ENCODE measurements at regions not wholly inside any gene's neighbourhood (a gene's known extent, or its start where the extent isn't known, plus 50 kb on each side); places are given as distances from the start of the nearest gene placed in this dataset.

DNA sequence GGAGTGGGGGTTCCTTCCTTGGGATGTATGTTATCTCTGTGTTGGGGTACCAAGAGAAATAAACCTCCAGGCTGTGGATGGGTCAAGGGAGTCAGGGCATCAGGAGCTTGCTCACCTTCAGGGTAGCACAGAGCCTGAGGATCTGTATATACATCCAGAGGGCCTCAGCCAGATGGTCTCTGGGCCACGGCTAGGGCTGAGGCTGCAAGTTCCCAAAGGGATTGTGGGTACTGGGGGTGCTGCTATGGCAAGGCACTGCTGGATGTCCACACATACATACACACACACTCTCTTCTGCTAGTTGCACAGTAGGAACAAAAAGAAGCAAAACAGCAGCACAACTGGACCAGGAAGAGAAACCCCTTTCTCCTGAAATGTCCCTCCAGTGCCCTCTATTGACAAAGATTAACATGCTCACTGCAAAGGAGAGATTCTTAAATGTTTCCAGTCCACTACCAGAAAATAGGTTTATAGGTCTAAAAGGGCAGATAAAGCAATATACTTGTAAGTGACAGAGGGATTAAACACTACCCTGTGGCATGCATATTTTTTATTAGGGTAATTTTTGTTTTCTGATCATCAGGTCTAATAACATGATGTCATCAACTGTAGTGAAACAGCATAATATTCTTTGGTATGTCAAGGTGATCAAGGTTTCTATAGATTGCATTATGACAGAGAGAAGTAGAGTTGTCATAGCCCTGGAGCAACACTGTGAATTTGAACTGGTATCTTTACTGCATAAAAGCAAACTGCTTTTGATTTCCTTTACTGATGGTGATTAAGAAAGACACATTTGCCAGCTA, 56.3 kb upstream of the KCNN2 start:
- no peak overlapping the region for H3K4me3 ChIP-seq (ENCODE audit: low read depth, low read length)
- no peaks in the 10 kb centered on the region for H3K36me3 ChIP-seq (ENCODE audit: control insufficient read depth, insufficient read depth, low read length)
- peak; percentile 1 to 30 for TF ChIP-seq CTCF (IDR thresholded peaks at IDR 0.05; ENCODE audit: insufficient read depth in 1 of 2, low read depth in 1 of 2, low read length in 1 of 2, severe bottlenecking in 1 of 2, unreplicated experiment in 1 of 2)
- POLR2A ChIA-PET = no interaction called here
- Mint-ChIP-seq H3K36me3 (ENCODE audit: insufficient read depth, unreplicated experiment) (no peaks in the 10 kb centered on the region), H3K4me1 (ENCODE audit: low read depth, unreplicated experiment) (no peaks in the 10 kb centered on the region), H3K27me3 (ENCODE audit: insufficient read depth, unreplicated experiment) (peaks cover 6% of the 10 kb centered on the region), H3K27ac (ENCODE audit: unreplicated experiment) (no peak overlapping the region), H3K4me3 (ENCODE audit: unreplicated experiment) (no peak overlapping the region), H3K9me3 (ENCODE audit: unreplicated experiment) (no peaks in the 10 kb centered on the region)
- BruUV-seq (replicated peaks) = no TSS peak
- intact Hi-C loops (cut with micrococcal nuclease; ENCODE audit: unreplicated experiment) = loop anchor here (1.0 kb wide), 4 partner anchors 204 to 693 kb away; no protein-coding TSS in a partner anchor
- DNase-seq = peak in 1 of 2 experiments; percentile 2
- H3K4me1 ChIP-seq = no peaks in the 10 kb centered on the region
- CTCF ChIA-PET = no interaction called here
- no peaks in the 10 kb centered on the region for H3K9me3 ChIP-seq
- no peaks in the 10 kb centered on the region for H3K27me3 ChIP-seq (replicated peaks; ENCODE audit: control insufficient read depth, insufficient read depth, low read length)

- Mint-ChIP-seq H3K27ac (ENCODE audit: unreplicated experiment) (no peak overlapping the region), H3K27me3 (ENCODE audit: insufficient read depth, unreplicated experiment) (peaks cover 3% of the 10 kb centered on the region), H3K36me3 (ENCODE audit: insufficient read depth, unreplicated experiment) (no peaks in the 10 kb centered on the region), H3K9me3 (ENCODE audit: unreplicated experiment) (no peaks in the 10 kb centered on the region), H3K4me3 (ENCODE audit: unreplicated experiment) (no peak overlapping the region), H3K4me1 (ENCODE audit: low read depth, unreplicated experiment) (no peaks in the 10 kb centered on the region)
- POLR2A ChIA-PET = no interaction called here
- no peak for DNase-seq
- Histone ChIP-seq H3K4me1 (no peaks in the 10 kb centered on the region), H3K9me3 (no peaks in the 10 kb centered on the region), H3K27me3 (replicated peaks; ENCODE audit: control insufficient read depth, insufficient read depth, low read length) (no peaks in the 10 kb centered on the region), H3K4me3 (ENCODE audit: low read depth, low read length) (no peak overlapping the region), H3K36me3 (ENCODE audit: control insufficient read depth, insufficient read depth, low read length) (no peaks in the 10 kb centered on the region)
- TF ChIP-seq CTCF (IDR thresholded peaks at IDR 0.05; ENCODE audit: insufficient read depth in 1 of 2, low read depth in 1 of 2, low read length in 1 of 2, severe bottlenecking in 1 of 2, unreplicated experiment in 1 of 2) = no peak
- CTCF ChIA-PET = no interaction called here
- BruUV-seq (replicated peaks) = no TSS peak
- intact Hi-C loops (cut with micrococcal nuclease; ENCODE audit: unreplicated experiment) = no loop called here
These were observed 53.9 kb upstream of the KCNN2 start for GRCh38 chr5:114308017-114308416.

DNA sequence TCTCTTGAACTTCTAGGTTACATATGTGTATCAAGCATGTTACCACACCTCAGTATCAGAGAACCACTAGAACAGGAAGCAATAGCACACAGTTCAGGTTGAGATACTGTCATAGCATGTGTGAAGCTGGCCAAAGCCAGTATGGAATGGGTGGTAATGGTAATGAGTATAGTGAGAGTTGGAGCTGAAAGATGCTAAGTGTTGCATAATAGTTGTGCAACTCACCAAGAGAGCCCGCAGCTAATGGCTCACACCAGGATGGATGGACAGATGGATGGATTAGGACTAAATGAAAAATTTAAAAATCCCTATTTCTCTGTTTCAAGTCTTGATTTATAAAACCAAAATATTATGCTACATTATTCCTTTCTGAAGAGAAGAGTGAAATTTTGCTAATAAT, 53.4 kb upstream of the KCNN2 start:
- intact Hi-C loops (cut with micrococcal nuclease; ENCODE audit: unreplicated experiment) = no loop called here
- H3K4me3 Mint-ChIP-seq (ENCODE audit: unreplicated experiment) = no peak overlapping the region
- Histone ChIP-seq H3K4me1 (no peaks in the 10 kb centered on the region), H3K4me3 (ENCODE audit: low read depth, low read length) (no peak overlapping the region), H3K27me3 (replicated peaks; ENCODE audit: control insufficient read depth, insufficient read depth, low read length) (no peaks in the 10 kb centered on the region), H3K9me3 (no peaks in the 10 kb centered on the region), H3K36me3 (ENCODE audit: control insufficient read depth, insufficient read depth, low read length) (no peaks in the 10 kb centered on the region)
- peaks cover 3% of the 10 kb centered on the region for H3K27me3 Mint-ChIP-seq (ENCODE audit: insufficient read depth, unreplicated experiment)
- ChIA-PET POLR2A (no interaction called here), CTCF (no interaction called here)
- no peaks in the 10 kb centered on the region for H3K4me1 Mint-ChIP-seq (ENCODE audit: low read depth, unreplicated experiment)
- no TSS peak for BruUV-seq (replicated peaks)
- H3K9me3 Mint-ChIP-seq (ENCODE audit: unreplicated experiment) = no peaks in the 10 kb centered on the region
- no peak overlapping the region for H3K27ac Mint-ChIP-seq (ENCODE audit: unreplicated experiment)
- no peak for TF ChIP-seq CTCF (IDR thresholded peaks at IDR 0.05; ENCODE audit: insufficient read depth in 1 of 2, low read depth in 1 of 2, low read length in 1 of 2, severe bottlenecking in 1 of 2, unreplicated experiment in 1 of 2)
- no peaks in the 10 kb centered on the region for H3K36me3 Mint-ChIP-seq (ENCODE audit: insufficient read depth, unreplicated experiment)
- DNase-seq = no peak
